ENCODE measurements at regions not wholly inside any gene's neighbourhood (a gene's known extent, or its start where the extent isn't known, plus 50 kb on each side); places are given as distances from the start of the nearest gene placed in this dataset.

GRCh38 chr11:112786886-112787530, 174.2 kb upstream of the NCAM1 start:
- TF ChIP-seq, protein P1, sequence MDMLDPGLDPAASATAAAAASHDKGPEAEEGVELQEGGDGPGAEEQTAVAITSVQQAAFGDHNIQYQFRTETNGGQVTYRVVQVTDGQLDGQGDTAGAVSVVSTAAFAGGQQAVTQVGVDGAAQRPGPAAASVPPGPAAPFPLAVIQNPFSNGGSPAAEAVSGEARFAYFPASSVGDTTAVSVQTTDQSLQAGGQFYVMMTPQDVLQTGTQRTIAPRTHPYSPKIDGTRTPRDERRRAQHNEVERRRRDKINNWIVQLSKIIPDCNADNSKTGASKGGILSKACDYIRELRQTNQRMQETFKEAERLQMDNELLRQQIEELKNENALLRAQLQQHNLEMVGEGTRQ (IDR thresholded peaks at IDR 0.05; ENCODE audit: low read depth, low read length): no peak
- TF ChIP-seq, protein P2, sequence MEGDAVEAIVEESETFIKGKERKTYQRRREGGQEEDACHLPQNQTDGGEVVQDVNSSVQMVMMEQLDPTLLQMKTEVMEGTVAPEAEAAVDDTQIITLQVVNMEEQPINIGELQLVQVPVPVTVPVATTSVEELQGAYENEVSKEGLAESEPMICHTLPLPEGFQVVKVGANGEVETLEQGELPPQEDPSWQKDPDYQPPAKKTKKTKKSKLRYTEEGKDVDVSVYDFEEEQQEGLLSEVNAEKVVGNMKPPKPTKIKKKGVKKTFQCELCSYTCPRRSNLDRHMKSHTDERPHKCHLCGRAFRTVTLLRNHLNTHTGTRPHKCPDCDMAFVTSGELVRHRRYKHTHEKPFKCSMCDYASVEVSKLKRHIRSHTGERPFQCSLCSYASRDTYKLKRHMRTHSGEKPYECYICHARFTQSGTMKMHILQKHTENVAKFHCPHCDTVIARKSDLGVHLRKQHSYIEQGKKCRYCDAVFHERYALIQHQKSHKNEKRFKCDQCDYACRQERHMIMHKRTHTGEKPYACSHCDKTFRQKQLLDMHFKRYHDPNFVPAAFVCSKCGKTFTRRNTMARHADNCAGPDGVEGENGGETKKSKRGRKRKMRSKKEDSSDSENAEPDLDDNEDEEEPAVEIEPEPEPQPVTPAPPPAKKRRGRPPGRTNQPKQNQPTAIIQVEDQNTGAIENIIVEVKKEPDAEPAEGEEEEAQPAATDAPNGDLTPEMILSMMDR (conservative IDR thresholded peaks at IDR 0.05; ENCODE audit: low read depth, low read length): no peak
- TF ChIP-seq POLR2A (IDR thresholded peaks at IDR 0.05; ENCODE audit: low read depth, low read length) (no peak), RAD21 (IDR thresholded peaks at IDR 0.05; ENCODE audit: low read length) (no peak), CEBPB (IDR thresholded peaks at IDR 0.05; ENCODE audit: low read depth, low read length) (no peak), MAFK (IDR thresholded peaks at IDR 0.05; ENCODE audit: low read depth, low read length) (no peak), RCOR1 (IDR thresholded peaks at IDR 0.05; ENCODE audit: insufficient replicate concordance, low read length) (no peak), MAZ (IDR thresholded peaks at IDR 0.05; ENCODE audit: borderline replicate concordance, low read depth, low read length) (no peak), BHLHE40 (IDR thresholded peaks at IDR 0.05; ENCODE audit: low read depth, low read length) (no peak), SMC3 (IDR thresholded peaks at IDR 0.05; ENCODE audit: low read depth, low read length) (no peak), MXI1 (IDR thresholded peaks at IDR 0.05; ENCODE audit: borderline replicate concordance, low read depth, low read length) (no peak), NFE2L2 (IDR thresholded peaks at IDR 0.05; ENCODE audit: low read depth, low read length) (no peak)
